Parathyroid adenoma (tissue), 2 donors: ENCODE measurements at regions not wholly inside any gene's neighbourhood (a gene's known extent, or its start where the extent isn't known, plus 50 kb on each side); places are given as distances from the start of the nearest gene placed in this dataset.

Experiments
- H2AFZ ChIP-seq: fragments of 300-600 bp; sonication (generic); one replicate; pipeline ENCODE4 v1.7.0; 2017; ENCODE audit warnings: antibody characterized with exemption, mild to moderate bottlenecking
- H3K27ac ChIP-seq: fragments of 300-600 bp; sonication (generic); one replicate; pipeline ENCODE4 v1.7.0; 2017
- H3K27me3 ChIP-seq: fragments of 300-600 bp; sonication (generic); one replicate; pipeline ENCODE4 v1.7.0; 2017; ENCODE audit warnings: low read length; ENCODE audit not compliant: control insufficient read depth, insufficient read depth
- H3K36me3 ChIP-seq: fragments of 300-600 bp; sonication (generic); one replicate; pipeline ENCODE4 v1.7.0; 2017; ENCODE audit warnings: low read length; ENCODE audit not compliant: control insufficient read depth, insufficient read depth
- H3K4me1 ChIP-seq: fragments of 300-600 bp; sonication (generic); one replicate; pipeline ENCODE4 v1.7.0; 2017; ENCODE audit warnings: control low read depth
- H3K4me2 ChIP-seq: fragments of 300-600 bp; sonication (generic); one replicate; pipeline ENCODE4 v1.7.0; 2017; ENCODE audit warnings: low read length
- H3K4me3 ChIP-seq: fragments of 300-600 bp; sonication (generic); one replicate; pipeline ENCODE4 v1.7.0; 2017; ENCODE audit warnings: low read depth, low read length
- H3K79me2 ChIP-seq: fragments of 300-600 bp; sonication (generic); one replicate; pipeline ENCODE4 v1.7.0; 2017; ENCODE audit warnings: control low read depth
- H3K9ac ChIP-seq: fragments of 300-600 bp; sonication (generic); one replicate; pipeline ENCODE4 v1.7.0; 2017; ENCODE audit warnings: mild to moderate bottlenecking
- H3K9me3 ChIP-seq: fragments of 300-600 bp; sonication (generic); one replicate; pipeline ENCODE4 v1.7.0; 2017; ENCODE audit warnings: low read length; ENCODE audit not compliant: control insufficient read depth
- TF ChIP-seq, protein P1 (sequence below): fragments of 300-600 bp; sonication (generic); IDR thresholded peaks from one replicate; pipeline ENCODE4 v1.7.0; 2017; ENCODE audit warnings: antibody characterized with exemption, mild to moderate bottlenecking
- donor health status: primary hyperparathyroidism.

DNA sequence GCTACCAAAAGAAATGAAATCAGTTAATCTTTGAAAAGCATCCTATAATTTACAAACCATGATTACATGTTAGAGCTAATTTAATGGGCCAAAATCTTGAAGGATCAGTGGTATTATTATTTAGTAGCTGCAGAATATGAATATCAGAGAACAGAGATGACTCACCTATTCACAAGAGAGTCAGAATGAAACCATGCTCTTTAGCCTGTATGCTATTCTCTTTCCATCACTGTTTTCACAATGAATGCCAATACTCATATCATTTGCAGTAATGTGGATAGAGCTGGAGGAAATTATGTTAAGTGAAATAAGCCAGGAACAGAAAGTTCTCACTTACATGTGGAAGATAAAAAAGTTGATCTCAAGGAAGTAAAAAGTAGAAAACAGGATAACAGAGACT lies 414.1 kb downstream of the CENPC start:
- Histone ChIP-seq H3K4me2 (no peak overlapping the region), H3K36me3 (no peaks in the 10 kb centered on the region), H3K4me1 (no peaks in the 10 kb centered on the region), H3K9me3 (no peaks in the 10 kb centered on the region), H3K4me3 (no peak overlapping the region), H2AFZ (no peak overlapping the region), H3K27ac (no peak overlapping the region), H3K79me2 (no peaks in the 10 kb centered on the region), H3K9ac (no peak overlapping the region), H3K27me3 (no peaks in the 10 kb centered on the region)
- TF ChIP-seq, protein P1, sequence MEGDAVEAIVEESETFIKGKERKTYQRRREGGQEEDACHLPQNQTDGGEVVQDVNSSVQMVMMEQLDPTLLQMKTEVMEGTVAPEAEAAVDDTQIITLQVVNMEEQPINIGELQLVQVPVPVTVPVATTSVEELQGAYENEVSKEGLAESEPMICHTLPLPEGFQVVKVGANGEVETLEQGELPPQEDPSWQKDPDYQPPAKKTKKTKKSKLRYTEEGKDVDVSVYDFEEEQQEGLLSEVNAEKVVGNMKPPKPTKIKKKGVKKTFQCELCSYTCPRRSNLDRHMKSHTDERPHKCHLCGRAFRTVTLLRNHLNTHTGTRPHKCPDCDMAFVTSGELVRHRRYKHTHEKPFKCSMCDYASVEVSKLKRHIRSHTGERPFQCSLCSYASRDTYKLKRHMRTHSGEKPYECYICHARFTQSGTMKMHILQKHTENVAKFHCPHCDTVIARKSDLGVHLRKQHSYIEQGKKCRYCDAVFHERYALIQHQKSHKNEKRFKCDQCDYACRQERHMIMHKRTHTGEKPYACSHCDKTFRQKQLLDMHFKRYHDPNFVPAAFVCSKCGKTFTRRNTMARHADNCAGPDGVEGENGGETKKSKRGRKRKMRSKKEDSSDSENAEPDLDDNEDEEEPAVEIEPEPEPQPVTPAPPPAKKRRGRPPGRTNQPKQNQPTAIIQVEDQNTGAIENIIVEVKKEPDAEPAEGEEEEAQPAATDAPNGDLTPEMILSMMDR, result no peak

GRCh38 chr4:67130411-67130810 lies 414.9 kb downstream of the CENPC start:
- TF ChIP-seq, protein P1, result no peak
- Histone ChIP-seq H3K36me3 (no peaks in the 10 kb centered on the region), H3K4me1 (no peaks in the 10 kb centered on the region), H3K27me3 (no peaks in the 10 kb centered on the region), H3K27ac (no peak overlapping the region), H2AFZ (no peak overlapping the region), H3K9ac (no peak overlapping the region), H3K9me3 (no peaks in the 10 kb centered on the region), H3K4me3 (no peak overlapping the region), H3K4me2 (no peak overlapping the region), H3K79me2 (no peaks in the 10 kb centered on the region)

DNA sequence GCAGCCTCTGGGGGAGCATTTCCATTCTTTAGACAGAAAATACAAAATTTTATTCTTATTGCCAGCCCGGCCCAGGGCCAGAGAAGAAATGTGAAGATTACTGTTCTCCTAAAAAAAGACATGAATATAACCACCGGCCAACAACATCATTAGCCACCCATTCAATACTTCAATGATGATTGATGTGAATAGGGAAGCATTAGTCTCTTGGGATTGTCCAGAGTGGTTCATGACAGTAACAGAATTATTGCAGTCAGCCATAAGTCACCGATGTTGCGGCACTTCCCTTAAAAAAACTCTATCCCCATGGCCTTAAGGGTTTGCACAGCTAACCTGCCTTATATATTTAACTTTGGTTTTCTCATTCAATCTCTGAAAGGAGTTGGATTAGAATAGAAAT lies 418.7 kb downstream of the CENPC start:
- Histone ChIP-seq H3K36me3 (no peaks in the 10 kb centered on the region), H3K27ac (no peak overlapping the region), H3K4me1 (no peaks in the 10 kb centered on the region), H3K9me3 (no peaks in the 10 kb centered on the region), H2AFZ (no peak overlapping the region), H3K79me2 (no peaks in the 10 kb centered on the region), H3K4me3 (no peak overlapping the region), H3K27me3 (no peaks in the 10 kb centered on the region), H3K4me2 (no peak overlapping the region), H3K9ac (no peak overlapping the region)
- TF ChIP-seq, protein P1, result no peak

GRCh38 chr4:67125636-67126514 lies 419.4 kb downstream of the CENPC start:
- Histone ChIP-seq H3K4me3 (no peak overlapping the region), H3K79me2 (no peaks in the 10 kb centered on the region), H3K4me1 (no peaks in the 10 kb centered on the region), H3K36me3 (no peaks in the 10 kb centered on the region), H2AFZ (no peak overlapping the region), H3K4me2 (no peak overlapping the region), H3K9me3 (no peaks in the 10 kb centered on the region), H3K9ac (no peak overlapping the region), H3K27ac (no peak overlapping the region), H3K27me3 (no peaks in the 10 kb centered on the region)
- TF ChIP-seq, protein P1, result no peak

GRCh38 chr4:67124716-67125115 lies 420.6 kb downstream of the CENPC start:
- H3K4me3 ChIP-seq, result no peak overlapping the region
- H3K4me1 ChIP-seq, result no peaks in the 10 kb centered on the region
- H3K9me3 ChIP-seq, result no peaks in the 10 kb centered on the region
- no peaks in the 10 kb centered on the region for H3K36me3 ChIP-seq
- no peak overlapping the region for H2AFZ ChIP-seq
- H3K27ac ChIP-seq, result no peak overlapping the region
- TF ChIP-seq, protein P1, result no peak
- no peak overlapping the region for H3K4me2 ChIP-seq
- no peaks in the 10 kb centered on the region for H3K27me3 ChIP-seq
- no peaks in the 10 kb centered on the region for H3K79me2 ChIP-seq
- no peak overlapping the region for H3K9ac ChIP-seq
